Chondrocyte (in vitro differentiated cells): ENCODE measurements at regions not wholly inside any gene's neighbourhood (a gene's known extent, or its start where the extent isn't known, plus 50 kb on each side); places are given as distances from the start of the nearest gene placed in this dataset.

ENCODE experiments used
- DNase-seq: peaks from one replicate; pipeline ENCODE4 v3.0.0; 2021; ENCODE audit warnings: mixed read lengths, low spot score
- H3K27ac Mint-ChIP-seq: one replicate; pipeline ENCODE4 v1.8.0; 2021; ENCODE audit warnings: mild to moderate bottlenecking, moderate library complexity, mixed read lengths; ENCODE audit not compliant: unreplicated experiment
- H3K27me3 Mint-ChIP-seq: 2 replicates; pipeline ENCODE4 v1.8.0; 2021; ENCODE audit warnings: low read depth, mixed read lengths
- H3K36me3 Mint-ChIP-seq: 2 replicates; pipeline ENCODE4 v1.8.0; 2021; ENCODE audit warnings: low read depth, mixed read lengths
- H3K4me1 Mint-ChIP-seq: 2 replicates; pipeline ENCODE4 v1.8.0; 2021; ENCODE audit warnings: low read depth, mild to moderate bottlenecking, mixed read lengths
- H3K4me3 Mint-ChIP-seq: one replicate; pipeline ENCODE4 v1.8.0; 2021; ENCODE audit warnings: mild to moderate bottlenecking, moderate library complexity, mixed read lengths; ENCODE audit not compliant: unreplicated experiment
- H3K9me3 Mint-ChIP-seq: 2 replicates; pipeline ENCODE4 v1.8.0; 2021; ENCODE audit warnings: low read depth, mixed read lengths
- TF ChIP-seq, protein P1 (sequence below): fragments of 200-600 bp; sonication (generic); IDR thresholded peaks from 2 replicates; pipeline ENCODE4 v1.5.0; 2021; ENCODE audit warnings: antibody characterized with exemption, mild to moderate bottlenecking, moderate library complexity

DNA sequence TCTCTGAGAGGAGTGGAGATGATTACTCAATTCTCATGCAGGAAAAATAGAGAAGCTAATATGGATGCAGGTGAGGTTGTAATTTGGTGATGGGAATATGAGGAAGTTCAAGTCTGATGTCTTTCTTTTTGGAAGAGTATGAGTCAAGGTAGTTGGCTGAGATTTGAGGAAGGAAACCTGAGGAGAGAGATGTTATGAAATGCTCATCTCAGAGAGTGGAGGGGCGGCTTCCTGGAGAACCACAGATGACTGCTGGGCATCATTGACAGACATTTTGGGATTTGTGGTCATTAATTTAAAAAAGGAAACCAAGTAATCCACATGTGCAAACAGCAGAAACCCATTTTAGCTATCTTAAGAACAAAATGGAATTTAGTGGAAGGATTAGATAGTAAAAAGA is 72.5 kb upstream of the UST start:
- Mint-ChIP-seq H3K36me3 (peaks cover 14% of the 10 kb centered on the region), H3K27ac (no peak overlapping the region), H3K4me1 (no peaks in the 10 kb centered on the region), H3K27me3 (no peaks in the 10 kb centered on the region), H3K4me3 (no peak overlapping the region), H3K9me3 (peaks cover 38% of the 10 kb centered on the region)
- TF ChIP-seq, protein P1, sequence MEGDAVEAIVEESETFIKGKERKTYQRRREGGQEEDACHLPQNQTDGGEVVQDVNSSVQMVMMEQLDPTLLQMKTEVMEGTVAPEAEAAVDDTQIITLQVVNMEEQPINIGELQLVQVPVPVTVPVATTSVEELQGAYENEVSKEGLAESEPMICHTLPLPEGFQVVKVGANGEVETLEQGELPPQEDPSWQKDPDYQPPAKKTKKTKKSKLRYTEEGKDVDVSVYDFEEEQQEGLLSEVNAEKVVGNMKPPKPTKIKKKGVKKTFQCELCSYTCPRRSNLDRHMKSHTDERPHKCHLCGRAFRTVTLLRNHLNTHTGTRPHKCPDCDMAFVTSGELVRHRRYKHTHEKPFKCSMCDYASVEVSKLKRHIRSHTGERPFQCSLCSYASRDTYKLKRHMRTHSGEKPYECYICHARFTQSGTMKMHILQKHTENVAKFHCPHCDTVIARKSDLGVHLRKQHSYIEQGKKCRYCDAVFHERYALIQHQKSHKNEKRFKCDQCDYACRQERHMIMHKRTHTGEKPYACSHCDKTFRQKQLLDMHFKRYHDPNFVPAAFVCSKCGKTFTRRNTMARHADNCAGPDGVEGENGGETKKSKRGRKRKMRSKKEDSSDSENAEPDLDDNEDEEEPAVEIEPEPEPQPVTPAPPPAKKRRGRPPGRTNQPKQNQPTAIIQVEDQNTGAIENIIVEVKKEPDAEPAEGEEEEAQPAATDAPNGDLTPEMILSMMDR: no peak
- DNase-seq: no peak

DNA sequence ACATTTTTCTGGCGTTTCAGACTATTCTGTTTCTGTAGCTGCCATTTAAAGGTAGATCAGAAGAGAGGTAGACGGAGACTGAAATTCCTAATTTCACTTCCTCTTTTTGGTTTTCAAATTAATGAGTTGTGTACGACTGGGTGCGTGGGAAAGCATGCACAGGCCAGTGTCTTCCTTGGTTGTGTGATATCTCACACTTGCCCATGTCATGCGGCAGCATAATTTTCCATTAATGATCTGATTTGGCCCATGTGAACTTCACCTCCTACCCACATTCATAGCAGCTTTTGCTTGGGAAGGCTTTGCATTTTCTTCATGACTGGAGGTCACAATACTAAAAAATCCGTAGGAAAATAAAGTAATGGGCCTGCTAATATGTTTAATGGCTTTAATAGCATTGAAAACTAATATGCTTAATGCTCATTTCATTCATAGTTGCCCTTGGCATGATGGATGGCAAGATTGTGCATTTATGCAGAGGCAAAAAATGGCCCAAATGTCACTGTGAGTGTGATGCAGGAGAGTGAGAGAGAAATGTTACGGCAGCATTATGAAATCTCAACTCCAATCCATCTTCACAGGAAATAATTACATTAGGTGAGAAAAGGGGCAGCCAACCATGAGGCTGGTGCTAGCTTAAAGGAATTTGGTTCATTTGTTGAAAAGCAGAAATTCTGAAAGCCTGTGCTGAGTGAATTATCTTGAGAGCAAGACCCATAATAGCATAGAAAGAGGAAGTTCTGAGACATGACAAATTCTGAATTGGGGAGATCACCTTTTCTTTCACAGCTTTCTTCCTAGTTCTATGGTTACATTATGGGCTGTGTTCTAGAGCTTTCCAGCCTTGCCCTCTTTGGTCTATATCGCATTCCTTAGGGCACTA is 69.0 kb upstream of the UST start:
- Mint-ChIP-seq H3K9me3 (peaks cover 18% of the 10 kb centered on the region), H3K27ac (no peak overlapping the region), H3K27me3 (no peaks in the 10 kb centered on the region), H3K4me3 (no peak overlapping the region), H3K4me1 (no peaks in the 10 kb centered on the region), H3K36me3 (peaks cover 5% of the 10 kb centered on the region)
- TF ChIP-seq, protein P1: no peak
- DNase-seq: no peak

DNA sequence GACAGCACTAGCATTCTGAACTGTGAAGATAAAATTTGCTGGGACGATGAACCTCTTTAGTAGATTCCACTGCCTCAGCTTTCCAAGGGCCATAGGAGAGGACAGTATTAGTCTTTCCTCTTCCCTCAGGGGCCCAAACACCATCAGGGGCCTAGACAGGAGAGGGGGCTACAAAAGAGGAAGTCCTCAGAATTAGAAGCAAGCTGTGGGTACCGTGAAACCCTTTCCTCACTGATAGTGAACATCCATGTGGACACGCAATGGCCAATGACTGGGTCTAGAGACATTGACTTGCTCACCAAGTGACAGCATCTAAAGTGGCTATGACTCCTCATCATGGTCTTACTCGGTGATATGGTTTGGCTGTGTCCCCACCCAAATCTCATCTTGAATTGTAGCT is 68.1 kb upstream of the UST start:
- H3K36me3 Mint-ChIP-seq: no peaks in the 10 kb centered on the region
- no peak overlapping the region for H3K27ac Mint-ChIP-seq
- H3K9me3 Mint-ChIP-seq: peaks cover 10% of the 10 kb centered on the region
- no peak for DNase-seq
- no peaks in the 10 kb centered on the region for H3K4me1 Mint-ChIP-seq
- TF ChIP-seq, protein P1: no peak
- no peaks in the 10 kb centered on the region for H3K27me3 Mint-ChIP-seq
- no peak overlapping the region for H3K4me3 Mint-ChIP-seq

DNA sequence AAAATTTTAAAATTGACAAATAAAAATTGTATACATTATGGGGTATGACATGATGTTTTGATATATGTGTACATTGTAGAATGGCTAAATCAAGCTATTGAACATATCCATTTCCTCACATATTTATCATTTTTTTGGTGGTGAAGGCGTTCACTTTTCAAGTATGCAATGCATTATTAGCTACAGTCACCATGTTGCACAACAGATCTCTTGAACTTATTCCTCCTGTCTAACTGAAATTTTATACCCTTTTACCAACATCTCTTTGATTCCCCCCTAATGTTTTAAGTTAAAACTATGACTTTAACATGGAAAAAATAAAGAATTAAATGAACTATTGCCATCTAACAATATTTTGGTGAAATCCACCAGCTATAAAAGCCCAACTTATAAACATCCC is 65.2 kb upstream of the UST start:
- Mint-ChIP-seq H3K27ac (no peak overlapping the region), H3K4me3 (no peak overlapping the region), H3K36me3 (no peaks in the 10 kb centered on the region), H3K9me3 (peaks cover 10% of the 10 kb centered on the region), H3K4me1 (no peaks in the 10 kb centered on the region), H3K27me3 (no peaks in the 10 kb centered on the region)
- TF ChIP-seq, protein P1: no peak
- DNase-seq: no peak

DNA sequence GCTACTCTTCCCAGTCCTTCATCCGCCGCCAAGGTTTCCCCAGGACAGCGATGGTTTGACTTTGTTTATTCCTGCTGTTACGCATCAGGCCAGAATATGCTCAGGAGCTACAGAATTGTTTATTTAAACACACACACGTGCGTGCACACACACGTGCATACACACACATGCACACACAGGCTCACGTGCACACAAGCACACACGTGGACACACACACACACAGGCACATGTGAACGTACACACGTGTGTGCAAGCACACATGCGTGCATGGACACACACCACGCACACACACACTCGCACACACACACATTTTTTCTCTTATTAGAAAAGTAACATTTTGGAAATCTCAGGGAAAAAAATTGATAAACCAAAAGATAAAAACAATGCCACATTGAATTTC is 64.6 kb upstream of the UST start:
- H3K9me3 Mint-ChIP-seq: peaks cover 10% of the 10 kb centered on the region
- no peaks in the 10 kb centered on the region for H3K4me1 Mint-ChIP-seq
- no peak overlapping the region for H3K4me3 Mint-ChIP-seq
- no peaks in the 10 kb centered on the region for H3K36me3 Mint-ChIP-seq
- no peak overlapping the region for H3K27ac Mint-ChIP-seq
- H3K27me3 Mint-ChIP-seq: no peaks in the 10 kb centered on the region
- TF ChIP-seq, protein P1: no peak
- DNase-seq: no peak
